ENCODE measurements at regions not wholly inside any gene's neighbourhood (a gene's known extent, or its start where the extent isn't known, plus 50 kb on each side); places are given as distances from the start of the nearest gene placed in this dataset.

DNA sequence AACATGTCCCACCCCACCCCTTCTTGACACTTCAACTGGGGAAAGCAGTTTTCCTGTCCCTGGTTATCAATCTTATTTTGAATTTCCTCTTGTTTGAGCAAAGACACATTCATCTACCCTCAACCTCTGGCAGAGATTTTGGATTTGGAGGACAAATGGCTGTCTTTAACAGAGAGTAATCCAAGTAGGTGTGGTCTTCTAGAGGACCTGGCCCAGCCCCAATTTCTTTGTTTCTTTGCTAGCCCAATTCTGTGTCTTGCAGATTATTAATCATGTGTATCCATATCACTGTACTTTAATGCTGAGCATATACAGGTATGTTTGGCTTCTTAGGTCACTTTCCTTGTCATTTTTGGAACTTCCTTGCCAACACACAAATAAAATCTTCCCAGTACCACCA lies 58.8 kb upstream of the ADCY1 start:
- TF ChIP-seq RAD21 (IDR thresholded peaks at IDR 0.05; ENCODE audit: low read depth) (no peak), CREB1 (IDR thresholded peaks at IDR 0.05; ENCODE audit: low read depth) (no peak), YY1 (IDR thresholded peaks at IDR 0.05; ENCODE audit: low read depth) (no peak), FOXM1 (IDR thresholded peaks at IDR 0.05; ENCODE audit: borderline replicate concordance, low read depth) (no peak), EP300 (IDR thresholded peaks at IDR 0.05; ENCODE audit: borderline replicate concordance) (no peak), EGR1 (IDR thresholded peaks at IDR 0.05) (no peak), TEAD4 (IDR thresholded peaks at IDR 0.05) (no peak), TAF1 (IDR thresholded peaks at IDR 0.05; ENCODE audit: low read depth) (no peak), ZBTB7A (IDR thresholded peaks at IDR 0.05; ENCODE audit: low read depth) (no peak)
- TF ChIP-seq, protein P1, sequence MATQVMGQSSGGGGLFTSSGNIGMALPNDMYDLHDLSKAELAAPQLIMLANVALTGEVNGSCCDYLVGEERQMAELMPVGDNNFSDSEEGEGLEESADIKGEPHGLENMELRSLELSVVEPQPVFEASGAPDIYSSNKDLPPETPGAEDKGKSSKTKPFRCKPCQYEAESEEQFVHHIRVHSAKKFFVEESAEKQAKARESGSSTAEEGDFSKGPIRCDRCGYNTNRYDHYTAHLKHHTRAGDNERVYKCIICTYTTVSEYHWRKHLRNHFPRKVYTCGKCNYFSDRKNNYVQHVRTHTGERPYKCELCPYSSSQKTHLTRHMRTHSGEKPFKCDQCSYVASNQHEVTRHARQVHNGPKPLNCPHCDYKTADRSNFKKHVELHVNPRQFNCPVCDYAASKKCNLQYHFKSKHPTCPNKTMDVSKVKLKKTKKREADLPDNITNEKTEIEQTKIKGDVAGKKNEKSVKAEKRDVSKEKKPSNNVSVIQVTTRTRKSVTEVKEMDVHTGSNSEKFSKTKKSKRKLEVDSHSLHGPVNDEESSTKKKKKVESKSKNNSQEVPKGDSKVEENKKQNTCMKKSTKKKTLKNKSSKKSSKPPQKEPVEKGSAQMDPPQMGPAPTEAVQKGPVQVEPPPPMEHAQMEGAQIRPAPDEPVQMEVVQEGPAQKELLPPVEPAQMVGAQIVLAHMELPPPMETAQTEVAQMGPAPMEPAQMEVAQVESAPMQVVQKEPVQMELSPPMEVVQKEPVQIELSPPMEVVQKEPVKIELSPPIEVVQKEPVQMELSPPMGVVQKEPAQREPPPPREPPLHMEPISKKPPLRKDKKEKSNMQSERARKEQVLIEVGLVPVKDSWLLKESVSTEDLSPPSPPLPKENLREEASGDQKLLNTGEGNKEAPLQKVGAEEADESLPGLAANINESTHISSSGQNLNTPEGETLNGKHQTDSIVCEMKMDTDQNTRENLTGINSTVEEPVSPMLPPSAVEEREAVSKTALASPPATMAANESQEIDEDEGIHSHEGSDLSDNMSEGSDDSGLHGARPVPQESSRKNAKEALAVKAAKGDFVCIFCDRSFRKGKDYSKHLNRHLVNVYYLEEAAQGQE (IDR thresholded peaks at IDR 0.05; ENCODE audit: low read depth) = no peak
- TF ChIP-seq, protein P2, sequence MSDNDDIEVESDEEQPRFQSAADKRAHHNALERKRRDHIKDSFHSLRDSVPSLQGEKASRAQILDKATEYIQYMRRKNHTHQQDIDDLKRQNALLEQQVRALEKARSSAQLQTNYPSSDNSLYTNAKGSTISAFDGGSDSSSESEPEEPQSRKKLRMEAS (IDR thresholded peaks at IDR 0.05) = no peak
- TF ChIP-seq, protein P3, sequence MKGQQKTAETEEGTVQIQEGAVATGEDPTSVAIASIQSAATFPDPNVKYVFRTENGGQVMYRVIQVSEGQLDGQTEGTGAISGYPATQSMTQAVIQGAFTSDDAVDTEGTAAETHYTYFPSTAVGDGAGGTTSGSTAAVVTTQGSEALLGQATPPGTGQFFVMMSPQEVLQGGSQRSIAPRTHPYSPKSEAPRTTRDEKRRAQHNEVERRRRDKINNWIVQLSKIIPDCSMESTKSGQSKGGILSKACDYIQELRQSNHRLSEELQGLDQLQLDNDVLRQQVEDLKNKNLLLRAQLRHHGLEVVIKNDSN (IDR thresholded peaks at IDR 0.05) = no peak

Data from Ishikawa (cell line).